Osteocyte (in vitro differentiated cells): ENCODE measurements at regions not wholly inside any gene's neighbourhood (a gene's known extent, or its start where the extent isn't known, plus 50 kb on each side); places are given as distances from the start of the nearest gene placed in this dataset.

Experiments
- DNase-seq: peaks from one replicate; pipeline ENCODE4 v3.0.0; 2021; ENCODE audit warnings: mixed read lengths; ENCODE audit not compliant: unreplicated experiment; ENCODE audit errors: extremely low spot score
- H3K27ac Mint-ChIP-seq: one replicate; pipeline ENCODE4 v1.8.0; 2021; ENCODE audit warnings: mild to moderate bottlenecking, mixed read lengths; ENCODE audit not compliant: unreplicated experiment
- H3K27me3 Mint-ChIP-seq: one replicate; pipeline ENCODE4 v1.8.0; 2021; ENCODE audit warnings: mixed read lengths; ENCODE audit not compliant: unreplicated experiment
- H3K36me3 Mint-ChIP-seq: one replicate; pipeline ENCODE4 v1.8.0; 2021; ENCODE audit warnings: mixed read lengths; ENCODE audit not compliant: unreplicated experiment
- H3K4me1 Mint-ChIP-seq: one replicate; pipeline ENCODE4 v1.8.0; 2021; ENCODE audit warnings: mixed read lengths; ENCODE audit not compliant: unreplicated experiment
- H3K4me3 Mint-ChIP-seq: one replicate; pipeline ENCODE4 v1.8.0; 2021; ENCODE audit warnings: mild to moderate bottlenecking, moderate library complexity, mixed read lengths; ENCODE audit not compliant: unreplicated experiment
- H3K9me3 Mint-ChIP-seq: one replicate; pipeline ENCODE4 v1.8.0; 2021; ENCODE audit warnings: mixed read lengths; ENCODE audit not compliant: unreplicated experiment
- CTCF ChIP-seq: fragments of 200-600 bp; sonication (generic); IDR thresholded peaks from 2 replicates; pipeline ENCODE4 v1.5.0; 2021; ENCODE audit warnings: antibody characterized with exemption, mild to moderate bottlenecking, moderate library complexity

- Mint-ChIP-seq H3K4me3 (no peak overlapping the region), H3K27ac (no peak overlapping the region), H3K27me3 (peaks cover 6% of the 10 kb centered on the region), H3K9me3 (no peaks in the 10 kb centered on the region), H3K36me3 (no peaks in the 10 kb centered on the region), H3K4me1 (peaks cover 2% of the 10 kb centered on the region)
- DNase-seq = no peak
- no peak for TF ChIP-seq CTCF
Measured at GRCh38 chr12:18953505-18953904, 176.0 kb upstream of the PLEKHA5 start.

- no peaks in the 10 kb centered on the region for H3K36me3 Mint-ChIP-seq
- no peak overlapping the region for H3K27ac Mint-ChIP-seq
- H3K27me3 Mint-ChIP-seq = peaks cover 3% of the 10 kb centered on the region
- no peak for TF ChIP-seq CTCF
- H3K4me3 Mint-ChIP-seq = no peak overlapping the region
- H3K4me1 Mint-ChIP-seq = peaks cover 2% of the 10 kb centered on the region
- no peak for DNase-seq
- peaks cover 11% of the 10 kb centered on the region for H3K9me3 Mint-ChIP-seq
Measured at GRCh38 chr12:18955594-18955993, 173.9 kb upstream of the PLEKHA5 start.

- Mint-ChIP-seq H3K27ac (no peak overlapping the region), H3K27me3 (peaks cover 4% of the 10 kb centered on the region), H3K4me1 (no peaks in the 10 kb centered on the region), H3K36me3 (no peaks in the 10 kb centered on the region), H3K4me3 (no peak overlapping the region), H3K9me3 (peaks cover 5% of the 10 kb centered on the region)
- no peak for TF ChIP-seq CTCF
- DNase-seq = no peak
Measured at GRCh38 chr12:18965203-18965602, 164.3 kb upstream of the PLEKHA5 start.

GRCh38 chr12:18966954-18967353 lies 162.6 kb upstream of the PLEKHA5 start:
- Mint-ChIP-seq H3K36me3 (no peaks in the 10 kb centered on the region), H3K9me3 (no peaks in the 10 kb centered on the region), H3K27me3 (peaks cover 3% of the 10 kb centered on the region), H3K4me3 (no peak overlapping the region), H3K27ac (no peak overlapping the region), H3K4me1 (no peaks in the 10 kb centered on the region)
- TF ChIP-seq CTCF = no peak
- DNase-seq = no peak

DNA sequence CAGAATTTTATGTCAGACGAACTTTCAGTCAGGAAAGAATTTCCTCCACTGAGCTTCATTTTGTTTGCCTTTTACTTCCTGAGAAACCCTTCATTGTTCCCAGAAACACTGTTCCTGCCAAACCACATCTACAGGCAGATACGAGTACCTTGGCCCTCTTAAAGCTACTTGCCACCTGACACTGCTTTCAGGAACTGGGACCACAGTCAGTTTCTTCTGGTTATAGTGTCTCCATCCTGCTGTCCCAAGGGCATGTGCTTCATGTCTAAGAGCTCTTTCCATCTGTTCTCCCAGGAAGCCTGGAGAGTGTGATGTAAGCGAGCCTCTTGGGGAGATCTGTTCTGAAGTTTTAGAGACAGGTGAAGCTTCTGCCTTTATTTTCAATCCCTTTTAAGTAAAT lies 161.7 kb upstream of the PLEKHA5 start:
- no peak overlapping the region for H3K4me3 Mint-ChIP-seq
- H3K36me3 Mint-ChIP-seq = no peaks in the 10 kb centered on the region
- no peaks in the 10 kb centered on the region for H3K4me1 Mint-ChIP-seq
- H3K27ac Mint-ChIP-seq = no peak overlapping the region
- no peaks in the 10 kb centered on the region for H3K9me3 Mint-ChIP-seq
- no peak for TF ChIP-seq CTCF
- DNase-seq = no peak
- no peaks in the 10 kb centered on the region for H3K27me3 Mint-ChIP-seq
